ENCODE measurements at regions not wholly inside any gene's neighbourhood (a gene's known extent, or its start where the extent isn't known, plus 50 kb on each side); places are given as distances from the start of the nearest gene placed in this dataset.

DNA sequence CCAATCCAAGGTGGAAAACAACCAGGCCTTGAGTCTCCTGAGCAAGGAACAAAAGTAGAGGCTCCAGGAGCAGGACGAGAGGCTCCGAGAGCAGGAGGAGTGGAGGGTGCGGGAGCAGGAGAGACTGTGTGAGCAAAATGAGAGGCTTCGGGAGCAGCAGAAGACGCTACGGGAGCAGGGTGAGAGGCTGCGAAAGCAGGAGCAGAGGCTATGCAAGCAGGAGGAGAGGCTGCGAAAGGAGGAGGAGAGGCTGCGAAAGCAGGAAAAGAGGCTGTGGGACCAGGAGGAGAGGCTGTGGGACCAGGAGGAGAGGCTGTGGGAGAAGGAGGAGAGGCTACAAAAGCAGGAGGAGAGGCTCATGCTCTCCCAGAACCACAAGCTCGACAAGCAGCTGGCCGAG is 60.3 kb upstream of the UBE2Q2 start:
- TF ChIP-seq, protein P1, sequence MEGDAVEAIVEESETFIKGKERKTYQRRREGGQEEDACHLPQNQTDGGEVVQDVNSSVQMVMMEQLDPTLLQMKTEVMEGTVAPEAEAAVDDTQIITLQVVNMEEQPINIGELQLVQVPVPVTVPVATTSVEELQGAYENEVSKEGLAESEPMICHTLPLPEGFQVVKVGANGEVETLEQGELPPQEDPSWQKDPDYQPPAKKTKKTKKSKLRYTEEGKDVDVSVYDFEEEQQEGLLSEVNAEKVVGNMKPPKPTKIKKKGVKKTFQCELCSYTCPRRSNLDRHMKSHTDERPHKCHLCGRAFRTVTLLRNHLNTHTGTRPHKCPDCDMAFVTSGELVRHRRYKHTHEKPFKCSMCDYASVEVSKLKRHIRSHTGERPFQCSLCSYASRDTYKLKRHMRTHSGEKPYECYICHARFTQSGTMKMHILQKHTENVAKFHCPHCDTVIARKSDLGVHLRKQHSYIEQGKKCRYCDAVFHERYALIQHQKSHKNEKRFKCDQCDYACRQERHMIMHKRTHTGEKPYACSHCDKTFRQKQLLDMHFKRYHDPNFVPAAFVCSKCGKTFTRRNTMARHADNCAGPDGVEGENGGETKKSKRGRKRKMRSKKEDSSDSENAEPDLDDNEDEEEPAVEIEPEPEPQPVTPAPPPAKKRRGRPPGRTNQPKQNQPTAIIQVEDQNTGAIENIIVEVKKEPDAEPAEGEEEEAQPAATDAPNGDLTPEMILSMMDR (conservative IDR thresholded peaks at IDR 0.05; ENCODE audit: low read depth, low read length) = no peak
- TF ChIP-seq MAFK (IDR thresholded peaks at IDR 0.05; ENCODE audit: low read depth, low read length) (no peak), POLR2A (IDR thresholded peaks at IDR 0.05; ENCODE audit: low read depth, low read length) (no peak), RFX5 (IDR thresholded peaks at IDR 0.05; ENCODE audit: low read depth, low read length) (no peak), BHLHE40 (IDR thresholded peaks at IDR 0.05; ENCODE audit: low read depth, low read length) (no peak), FOS (IDR thresholded peaks at IDR 0.05; ENCODE audit: low read depth, low read length) (no peak), SMC3 (IDR thresholded peaks at IDR 0.05; ENCODE audit: low read depth, low read length) (no peak), RAD21 (IDR thresholded peaks at IDR 0.05; ENCODE audit: low read length) (no peak), MXI1 (IDR thresholded peaks at IDR 0.05; ENCODE audit: borderline replicate concordance, low read depth, low read length) (no peak), CHD1 (IDR thresholded peaks at IDR 0.05; ENCODE audit: low read depth, low read length) (no peak)
- TF ChIP-seq, protein P2, sequence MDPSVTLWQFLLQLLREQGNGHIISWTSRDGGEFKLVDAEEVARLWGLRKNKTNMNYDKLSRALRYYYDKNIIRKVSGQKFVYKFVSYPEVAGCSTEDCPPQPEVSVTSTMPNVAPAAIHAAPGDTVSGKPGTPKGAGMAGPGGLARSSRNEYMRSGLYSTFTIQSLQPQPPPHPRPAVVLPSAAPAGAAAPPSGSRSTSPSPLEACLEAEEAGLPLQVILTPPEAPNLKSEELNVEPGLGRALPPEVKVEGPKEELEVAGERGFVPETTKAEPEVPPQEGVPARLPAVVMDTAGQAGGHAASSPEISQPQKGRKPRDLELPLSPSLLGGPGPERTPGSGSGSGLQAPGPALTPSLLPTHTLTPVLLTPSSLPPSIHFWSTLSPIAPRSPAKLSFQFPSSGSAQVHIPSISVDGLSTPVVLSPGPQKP (IDR thresholded peaks at IDR 0.05; ENCODE audit: borderline replicate concordance, low read depth, low read length) = no peak

All from IMR-90 (cell line).